Hippocampal formation (tissue), 2 donors: ENCODE measurements at regions not wholly inside any gene's neighbourhood (a gene's known extent, or its start where the extent isn't known, plus 50 kb on each side); places are given as distances from the start of the nearest gene placed in this dataset.

Experiments used
- DNase-seq, 2 donors: peaks; one replicate each; lab custom pipeline; 2025; lab: John Stamatoyannopoulos, UW

DNA sequence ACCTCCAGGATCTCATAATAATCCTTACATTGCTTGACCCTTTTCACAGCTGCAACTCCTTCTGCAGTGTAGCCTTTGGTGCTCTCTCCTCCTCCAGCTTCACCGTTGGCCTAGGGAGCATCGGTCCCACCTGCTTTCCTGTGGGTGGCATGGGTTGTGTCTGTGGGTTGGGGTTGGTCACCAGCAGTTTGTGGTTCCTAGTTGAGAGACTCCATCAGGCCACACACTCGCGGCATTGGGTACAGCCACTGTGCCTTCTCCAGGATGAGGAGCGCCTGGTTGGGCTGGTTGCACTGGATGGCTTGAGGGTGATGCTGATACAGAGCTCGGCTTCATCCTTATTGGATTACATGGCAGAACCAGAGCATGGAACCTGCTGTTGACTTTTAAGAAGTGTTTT lies 69.4 kb upstream of the SPRED2 start:
- DNase-seq = no peak

DNA sequence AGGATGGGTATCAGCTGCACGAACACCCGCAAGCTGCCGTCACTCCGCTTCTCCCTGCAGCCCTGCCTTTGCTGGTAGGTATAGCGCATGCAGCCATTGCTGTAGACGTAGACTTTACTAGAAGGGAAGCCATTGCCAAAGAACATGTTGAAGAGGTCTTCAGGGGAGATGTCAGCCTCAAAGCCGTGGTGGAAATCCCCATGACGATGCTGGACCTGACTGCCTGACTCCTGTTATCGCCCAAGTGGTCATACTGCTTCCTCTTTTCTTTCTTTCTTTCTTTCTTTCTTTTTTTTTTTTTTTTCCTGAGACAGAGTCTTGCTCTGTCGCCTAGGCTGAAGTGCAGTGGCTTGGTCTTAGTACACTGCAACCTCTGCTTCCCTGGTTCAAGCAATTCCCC lies 68.7 kb upstream of the SPRED2 start:
- DNase-seq = no peak

DNA sequence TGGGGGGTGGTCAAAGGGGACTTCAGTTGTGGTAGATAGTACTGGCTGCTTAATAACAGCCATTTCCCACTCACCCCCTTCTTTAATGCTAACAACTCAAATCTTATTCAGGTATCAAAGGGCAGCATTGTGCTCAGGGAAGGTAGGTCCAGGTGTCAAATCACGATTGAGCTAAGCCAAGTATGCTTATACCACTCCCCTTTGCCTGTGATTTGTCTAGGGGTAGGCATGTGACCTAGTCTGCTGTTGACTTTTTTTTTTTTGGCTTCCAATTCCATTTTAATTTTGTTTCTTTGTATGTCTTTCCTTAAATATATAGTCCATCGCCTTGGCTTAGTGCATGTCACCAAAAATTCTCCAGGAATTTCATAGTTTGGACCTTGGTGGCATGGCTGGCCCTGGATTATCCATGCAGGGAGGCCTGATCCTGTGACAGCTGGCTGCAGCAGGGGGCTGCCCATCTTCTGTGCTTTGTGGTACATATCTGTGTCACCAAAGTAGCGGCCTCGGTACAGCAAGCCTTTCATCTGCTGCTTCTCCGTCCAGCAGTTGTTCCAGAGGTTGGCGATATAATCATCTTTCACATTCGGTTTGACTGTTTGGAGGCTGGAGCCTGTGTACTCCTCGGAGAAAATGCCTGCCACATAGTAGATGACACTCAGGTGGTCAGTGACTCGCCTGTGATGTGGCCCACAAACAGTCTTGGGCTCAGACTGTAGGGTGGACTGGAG lies 68.1 kb upstream of the SPRED2 start:
- DNase-seq = no peak

DNA sequence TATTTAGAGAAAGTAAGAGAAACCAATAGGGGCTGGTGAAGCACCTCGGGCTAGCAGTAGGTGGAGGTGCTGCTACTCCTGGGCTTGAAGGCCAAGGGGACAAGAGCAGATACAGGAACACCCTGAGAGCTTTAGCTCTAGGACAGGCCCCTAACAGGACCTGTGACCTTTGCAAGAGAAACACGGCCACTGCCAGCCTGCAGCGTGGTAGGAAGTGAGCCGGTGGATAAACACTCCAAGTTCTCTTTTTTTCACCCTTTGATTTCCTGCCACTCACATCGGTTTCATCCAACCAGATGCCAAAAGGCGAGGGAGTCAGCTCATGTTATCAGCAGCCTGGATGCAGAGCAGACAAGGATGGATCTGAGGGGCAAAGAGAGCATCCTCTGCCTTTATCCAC lies 66.8 kb upstream of the SPRED2 start:
- DNase-seq = no peak

DNA sequence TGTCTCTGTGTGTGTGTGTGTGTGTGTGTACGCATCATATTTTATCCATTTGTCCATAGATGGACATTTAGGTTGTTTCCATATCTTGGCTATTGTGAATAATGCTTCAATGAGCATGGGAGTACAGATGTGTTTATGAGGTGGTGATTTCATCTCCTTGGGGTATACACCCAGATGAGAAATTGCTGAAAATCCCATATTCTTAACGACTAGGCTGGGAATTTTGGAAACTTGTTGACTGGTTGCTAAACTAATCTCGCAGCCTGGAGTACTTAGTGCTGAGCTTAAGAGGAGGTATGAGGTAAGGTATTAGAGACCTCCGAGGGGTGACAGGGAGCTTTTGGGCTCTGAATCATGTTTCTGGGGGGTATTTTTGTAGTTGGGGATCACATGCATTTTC lies 66.0 kb upstream of the SPRED2 start:
- no peak for DNase-seq

DNA sequence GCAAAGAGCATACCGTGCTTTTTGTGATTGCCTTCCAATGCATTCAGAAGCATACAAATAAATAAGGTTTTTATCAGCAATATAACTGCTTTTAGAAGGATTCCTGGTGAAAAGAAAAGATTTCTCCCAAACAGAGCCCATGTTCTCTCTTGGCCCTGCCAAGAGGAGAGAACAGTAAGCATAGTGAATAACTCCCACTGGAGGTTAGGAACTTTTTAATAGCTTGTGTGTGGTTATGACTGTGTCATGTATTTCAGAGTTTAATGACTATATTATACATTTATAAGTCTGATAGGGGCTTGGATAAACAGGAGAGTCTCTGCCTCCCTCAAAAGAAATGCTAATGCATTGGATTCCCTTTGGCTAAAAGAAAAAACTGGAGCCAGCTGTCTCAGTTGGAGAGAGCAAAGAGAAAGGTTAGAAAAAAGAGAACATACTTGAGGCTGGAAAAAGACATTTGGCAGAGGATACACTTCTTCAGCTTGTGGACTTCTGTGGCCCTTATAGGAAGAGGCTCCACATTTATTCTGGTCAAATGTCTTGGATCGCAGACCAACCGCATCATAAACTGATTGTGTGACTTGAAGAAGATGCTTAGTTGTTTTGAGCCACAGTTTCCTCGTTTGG lies 63.0 kb upstream of the SPRED2 start:
- DNase-seq = no peak

DNA sequence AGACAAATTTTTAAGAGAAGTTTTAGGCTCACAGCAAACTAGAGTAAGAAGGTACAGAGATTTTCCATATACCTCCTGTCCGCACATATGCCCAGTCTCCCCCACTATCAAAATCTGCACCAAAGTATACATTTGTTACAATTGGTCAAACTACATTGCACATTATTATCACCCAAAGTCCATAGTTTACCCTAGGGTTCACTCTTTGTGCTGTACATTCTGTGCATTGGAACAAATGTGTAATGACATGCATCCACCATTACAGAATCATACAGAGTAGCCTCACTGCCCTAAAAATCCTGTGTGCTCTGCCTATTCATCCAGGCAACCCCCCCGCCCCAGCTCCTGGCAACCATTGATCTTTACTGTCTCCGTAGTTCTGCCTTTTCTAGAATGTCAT lies 61.7 kb upstream of the SPRED2 start:
- DNase-seq = no peak

DNA sequence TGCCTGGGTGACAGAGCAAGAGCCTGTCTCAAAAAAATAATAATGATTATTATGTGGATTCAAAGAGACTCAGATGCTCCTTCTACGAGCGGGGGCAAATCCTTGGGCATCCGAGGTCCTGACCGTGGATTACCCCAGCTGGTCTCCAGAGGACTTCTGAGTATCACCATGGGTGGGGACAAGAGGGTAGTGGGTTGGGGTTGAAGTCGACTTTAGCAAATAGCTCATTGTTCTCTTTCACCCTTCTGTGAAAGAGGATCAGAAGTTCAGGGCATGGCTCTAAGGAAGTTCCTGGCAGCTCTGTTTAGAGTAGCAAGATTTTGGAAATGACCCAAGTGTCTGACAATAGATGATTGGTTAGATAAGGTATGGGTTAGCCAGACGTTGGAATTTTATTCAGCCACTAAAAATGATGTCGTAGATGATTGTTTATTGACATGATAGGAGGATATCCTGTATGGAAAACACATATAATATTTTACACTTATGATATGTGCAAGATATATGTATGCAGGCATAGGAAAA lies 59.0 kb upstream of the SPRED2 start:
- DNase-seq = no peak

DNA sequence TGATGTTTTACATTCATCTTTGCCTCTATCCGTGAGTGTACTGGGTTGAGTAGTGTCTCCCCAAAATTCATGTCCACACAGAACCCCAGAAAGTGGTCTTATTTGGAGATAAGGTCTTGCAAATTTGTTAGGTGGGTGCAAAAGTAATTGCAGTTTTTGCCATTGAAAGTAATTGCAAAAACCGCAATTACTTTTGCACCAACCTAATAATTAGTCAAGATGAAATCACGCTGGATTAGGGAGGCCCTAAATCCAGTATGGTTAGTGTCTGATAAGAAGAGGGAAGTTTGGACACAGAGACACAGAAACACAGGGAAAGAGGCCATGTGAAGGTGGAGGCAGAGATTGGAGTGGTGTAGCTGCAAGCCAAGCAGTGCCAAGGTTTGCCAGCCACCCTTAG lies 57.8 kb upstream of the SPRED2 start:
- DNase-seq = no peak

DNA sequence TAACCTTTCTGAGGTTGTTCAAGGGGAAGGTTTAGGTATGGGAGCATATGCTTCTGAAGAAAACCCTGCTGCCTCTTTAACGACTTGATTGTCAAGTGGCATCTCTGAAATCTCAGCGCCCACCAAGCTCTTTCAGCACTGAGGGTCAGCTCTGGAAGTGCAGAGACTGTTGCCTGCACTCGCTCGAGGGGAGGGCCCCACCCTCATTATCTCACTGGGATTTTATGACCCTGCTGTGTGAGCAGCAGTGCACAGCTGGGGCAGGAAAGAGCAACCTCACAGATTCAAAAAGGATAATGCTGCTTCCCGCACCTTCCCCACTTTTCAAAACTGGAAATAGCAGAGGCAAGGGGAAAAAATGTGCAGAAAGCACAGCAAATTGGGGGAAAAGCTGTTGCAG lies 56.9 kb upstream of the SPRED2 start:
- no peak for DNase-seq

DNA sequence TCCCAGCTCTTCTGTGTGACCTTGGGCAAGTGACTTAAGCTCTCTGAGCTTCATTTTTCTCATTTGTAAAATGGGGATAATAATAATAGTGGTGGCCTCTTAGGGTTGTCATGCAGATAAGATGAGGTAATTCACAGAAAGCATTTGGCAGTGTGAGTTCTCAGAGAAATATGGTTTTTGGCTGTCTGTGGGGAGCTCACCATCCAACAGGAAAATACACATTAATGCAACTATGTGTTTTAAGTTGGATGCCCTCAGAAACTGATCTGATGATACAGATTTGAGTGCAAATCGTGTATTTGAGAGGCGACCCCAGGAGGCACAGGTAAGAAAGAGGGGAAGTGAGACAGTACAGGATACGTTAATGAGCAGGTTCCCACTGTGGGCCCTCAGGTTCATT lies 56.1 kb upstream of the SPRED2 start:
- no peak for DNase-seq

DNA sequence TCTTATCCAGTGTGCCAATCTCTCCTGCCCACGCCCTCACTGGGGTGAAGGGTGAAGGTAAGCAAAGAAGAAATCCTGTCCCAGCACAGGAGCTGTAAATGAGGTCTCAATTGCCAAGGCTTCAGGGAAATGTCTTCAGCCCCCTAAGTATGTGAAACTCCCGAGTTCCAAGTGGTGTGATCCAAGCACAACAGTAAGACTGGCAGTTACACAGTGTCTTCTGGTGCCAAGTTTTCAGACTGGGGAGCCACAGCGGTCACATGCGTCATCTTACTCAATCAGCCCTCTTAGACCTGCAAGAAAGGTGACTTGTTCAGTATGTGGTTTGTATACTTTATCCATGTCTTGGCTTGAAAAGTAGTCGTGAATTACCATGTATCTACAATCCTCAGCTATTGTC lies 55.0 kb upstream of the SPRED2 start:
- no peak for DNase-seq

DNA sequence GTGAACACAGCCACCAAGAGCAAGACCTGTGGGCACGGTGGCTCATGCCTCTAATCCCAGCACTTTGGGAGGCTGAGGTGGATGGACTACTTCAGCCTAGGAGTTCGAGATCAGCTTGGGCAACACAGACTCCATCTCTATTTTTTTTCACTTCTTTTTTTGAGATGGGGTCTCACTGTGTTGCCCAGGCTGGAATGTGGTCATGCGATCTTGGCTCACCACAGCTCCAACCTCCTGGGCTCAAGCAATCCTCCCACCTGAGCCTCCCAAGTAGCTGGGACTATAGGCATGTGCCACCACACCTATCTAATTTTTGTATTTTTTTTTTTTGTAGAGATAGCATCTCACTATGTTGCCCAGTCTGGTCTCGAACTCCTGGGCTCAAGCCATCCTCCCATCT lies 54.4 kb upstream of the SPRED2 start:
- no peak for DNase-seq

DNA sequence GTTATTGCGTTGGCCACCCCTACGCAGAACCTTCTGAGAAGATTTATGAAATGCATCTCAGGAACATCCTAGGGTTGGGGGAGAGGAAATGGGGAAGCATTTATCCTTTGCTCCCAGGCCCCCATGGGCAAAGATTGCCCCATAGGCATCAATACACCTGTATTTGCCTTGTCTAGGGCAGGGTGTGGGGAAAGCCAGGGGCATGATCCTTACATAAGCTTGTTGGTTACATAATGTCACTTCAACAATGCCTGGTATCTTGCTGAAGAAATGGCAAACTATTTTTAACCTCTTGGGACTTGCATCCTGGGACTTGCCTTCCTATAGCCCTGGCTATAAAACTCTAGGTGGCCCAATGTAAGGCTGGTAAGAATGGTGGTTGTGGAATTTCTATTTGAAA lies 53.9 kb upstream of the SPRED2 start:
- no peak for DNase-seq

DNA sequence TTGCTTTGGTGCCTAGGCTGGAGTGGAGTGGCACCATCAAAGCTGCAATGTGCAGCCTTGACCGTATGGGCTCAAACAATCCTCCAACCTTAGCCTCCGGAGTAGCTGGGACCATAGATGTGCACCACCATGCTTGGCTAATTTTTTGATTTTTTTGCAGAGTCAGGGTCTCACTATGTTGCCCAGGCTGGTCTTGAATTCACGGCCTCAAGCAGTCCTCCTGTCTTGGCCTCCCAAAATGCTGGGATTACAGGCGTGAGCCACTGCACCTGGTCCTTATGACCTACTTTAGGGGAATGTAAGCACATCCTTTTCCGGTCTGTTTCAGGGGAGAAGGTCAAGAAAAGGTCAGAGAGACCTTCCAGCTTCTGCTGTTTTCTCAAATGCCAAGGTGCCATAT lies 53.4 kb upstream of the SPRED2 start:
- DNase-seq = no peak

DNA sequence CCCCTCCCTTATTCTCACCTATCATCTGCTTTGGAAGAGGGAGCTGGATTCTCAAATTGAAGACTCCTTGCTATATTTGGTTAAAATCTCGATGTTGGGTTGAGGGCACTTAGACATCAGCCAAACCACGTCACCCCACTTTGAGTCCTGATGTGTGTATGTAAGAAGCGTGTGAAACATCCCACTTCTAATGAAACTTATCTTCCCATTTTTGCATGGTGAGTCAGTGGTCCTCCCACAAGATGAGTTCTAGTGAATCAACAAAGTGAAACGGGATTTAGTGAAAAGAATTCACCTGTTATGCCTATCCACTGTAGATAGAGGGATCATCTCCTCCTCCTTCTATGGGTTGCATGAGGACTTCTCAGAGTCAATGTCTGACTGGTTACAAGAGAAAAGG lies 51.4 kb upstream of the SPRED2 start:
- no peak for DNase-seq

DNA sequence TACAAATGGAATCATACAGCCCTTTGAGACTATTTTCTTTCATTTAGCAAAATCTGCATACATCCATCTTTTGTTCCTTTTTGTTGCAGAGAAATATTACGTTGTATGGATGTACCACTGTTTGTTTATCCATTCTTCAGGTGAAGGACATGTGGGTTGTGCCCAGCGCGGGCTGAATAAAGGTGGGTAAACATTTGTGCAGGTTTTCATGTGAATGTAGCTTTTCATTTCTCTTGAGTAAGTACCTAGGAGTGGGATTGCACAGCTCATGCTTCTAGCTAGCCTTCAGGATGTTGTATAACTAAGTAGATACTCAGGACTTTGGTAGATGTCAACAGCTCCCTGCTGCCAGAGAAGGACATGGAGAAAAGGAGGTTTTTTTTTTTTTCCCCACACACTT lies 50.6 kb upstream of the SPRED2 start:
- no peak for DNase-seq
